Common myeloid progenitor, CD34-positive (primary cell): ENCODE measurements at regions not wholly inside any gene's neighbourhood (a gene's known extent, or its start where the extent isn't known, plus 50 kb on each side); places are given as distances from the start of the nearest gene placed in this dataset.

ENCODE experiments used
- CTCF ChIA-PET: fragments of 350-600 bp; sonication (Branson Sonifier 250); formaldehyde crosslinking; loops from one replicate; lab custom pipeline; 2021; ENCODE audit warnings: antibody characterized with exemption; lab: Charles Lee
- POLR2A ChIA-PET: fragments of 350-600 bp; sonication (Branson Sonifier 250); formaldehyde crosslinking; loops from one replicate; lab custom pipeline; 2021; ENCODE audit warnings: antibody characterized with exemption; lab: Charles Lee
- DNase-seq, 3 donors: peaks; one replicate each; pipeline versions ENCODE4 v3.0.0 to v3.0.0-alpha.2; 2013
- H3K27ac ChIP-seq, 2 experiments: 1 replicate in 1 of 2; 2 replicates in 1 of 2; pipeline ENCODE4 v1.7.0; 2013; ENCODE audit warnings: inconsistent platforms in 2 of 2, low read length in 2 of 2, mild to moderate bottlenecking in 2 of 2, low read depth in 1 of 2, moderate library complexity in 1 of 2; ENCODE audit not compliant: severe bottlenecking in 2 of 2, insufficient read depth in 1 of 2, poor library complexity in 1 of 2
- H3K27me3 ChIP-seq, 5 experiments: replicated peaks in 2 of 5; 1 replicate in 3 of 5; 2 replicates in 2 of 5; pipeline versions ENCODE4 v1.6.1 to v1.7.0; 2013; ENCODE audit warnings: low read length in 4 of 5, mild to moderate bottlenecking in 2 of 5, moderate library complexity in 2 of 5, inconsistent platforms in 1 of 5; ENCODE audit not compliant: insufficient read depth in 5 of 5, control insufficient read depth in 4 of 5
- H3K36me3 ChIP-seq, 4 experiments: 1 replicate in 2 of 4; 2 replicates in 2 of 4; pipeline versions ENCODE4 v1.6.1 to v1.7.0; 2013; ENCODE audit warnings: low read length in 3 of 4, control low read depth in 1 of 4, mild to moderate bottlenecking in 1 of 4; ENCODE audit not compliant: control insufficient read depth in 4 of 4, insufficient read depth in 4 of 4
- H3K4me1 ChIP-seq, 4 experiments: 1 replicate in 3 of 4; 2 replicates in 1 of 4; pipeline versions ENCODE4 v1.6.1 to v1.7.1; 2013; ENCODE audit warnings: low read length in 3 of 4, mild to moderate bottlenecking in 3 of 4, control low read depth in 1 of 4, inconsistent platforms in 1 of 4, moderate library complexity in 1 of 4; ENCODE audit not compliant: control insufficient read depth in 4 of 4, insufficient read depth in 4 of 4; ENCODE audit errors: control extremely low read depth in 1 of 4
- H3K4me3 ChIP-seq, 7 experiments: 1 replicate in 4 of 7; 2 replicates in 3 of 7; pipeline versions ENCODE4 v1.5.1 to v1.7.0; 2013; ENCODE audit warnings: mild to moderate bottlenecking in 7 of 7, low read length in 6 of 7, moderate library complexity in 6 of 7, inconsistent platforms in 2 of 7, low read depth in 2 of 7, control low read depth in 1 of 7; ENCODE audit not compliant: insufficient read depth in 4 of 7, control insufficient read depth in 1 of 7; ENCODE audit errors: extremely low read depth in 1 of 7
- H3K9me3 ChIP-seq, 5 experiments: 1 replicate in 4 of 5; 2 replicates in 1 of 5; pipeline versions ENCODE4 v1.6.1 to v1.7.1; 2013; ENCODE audit warnings: low read length in 4 of 5, mild to moderate bottlenecking in 2 of 5, inconsistent platforms in 1 of 5, low read depth in 1 of 5, moderate library complexity in 1 of 5; ENCODE audit not compliant: control insufficient read depth in 4 of 5, insufficient read depth in 2 of 5; ENCODE audit errors: control extremely low read depth in 1 of 5
- WGBS: methylation state at CpG from one replicate; pipeline ENCODE4 v1.1.5; 2013; ENCODE audit not compliant: insufficient coverage; 5-methylcytosine and 5-hydroxymethylcytosine counted together

- WGBS = no CpG with 5 or more reads among the region's 2 CpGs
- no peak overlapping the region for H3K4me3 ChIP-seq
- ChIA-PET POLR2A (no interaction called here), CTCF (interaction anchor here (2.0 kb wide), 1 partner anchor 14 kb away, joined by 11 read pairs; no protein-coding TSS in a partner anchor)
- no peak overlapping the region for H3K27ac ChIP-seq
- H3K27me3 ChIP-seq = no peaks in the 10 kb centered on the region
- no peaks in the 10 kb centered on the region for H3K36me3 ChIP-seq
- DNase-seq = no peak
- H3K4me1 ChIP-seq = peaks cover 0 to 26% (median 11%) of the 10 kb centered on the region in 4 experiments
- H3K9me3 ChIP-seq = peaks cover 0 to 2% (median 0%) of the 10 kb centered on the region in 5 experiments
Observed at GRCh38 chr2:226184540-226184939, 615.1 kb downstream of the IRS1 start.

DNA sequence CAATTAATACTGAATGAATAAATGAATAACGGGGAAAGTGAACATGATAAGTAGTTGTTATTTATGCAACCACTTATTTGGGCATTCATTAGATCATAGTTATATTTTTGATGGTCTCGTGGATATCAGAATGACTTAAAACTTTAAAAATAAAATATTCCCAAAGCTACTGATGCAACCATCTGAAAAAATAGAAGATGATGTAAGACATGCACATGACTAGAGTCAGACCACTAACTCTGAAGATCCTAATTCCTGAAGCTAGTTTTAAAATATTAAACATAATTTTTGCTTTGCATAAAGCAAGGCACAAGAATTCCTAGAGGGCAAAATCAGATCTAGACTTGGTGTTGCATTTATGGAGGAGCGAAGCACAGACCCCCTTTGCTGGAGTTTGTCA is 616.1 kb downstream of the IRS1 start:
- H3K27ac ChIP-seq = no peak overlapping the region
- H3K27me3 ChIP-seq = no peaks in the 10 kb centered on the region
- ChIA-PET POLR2A (no interaction called here), CTCF (interaction anchor here (2.0 kb wide), 1 partner anchor 13 kb away, joined by 11 read pairs; no protein-coding TSS in a partner anchor)
- H3K4me1 ChIP-seq = peaks cover 0 to 26% (median 11%) of the 10 kb centered on the region in 4 experiments
- WGBS = 100% methylated on average over 1 of the region's 3 CpGs
- DNase-seq = no peak
- H3K9me3 ChIP-seq = peaks cover 0 to 9% (median 0%) of the 10 kb centered on the region in 5 experiments
- H3K4me3 ChIP-seq = no peak overlapping the region
- H3K36me3 ChIP-seq = no peaks in the 10 kb centered on the region

GRCh38 chr2:226183033-226183432 is 616.6 kb downstream of the IRS1 start:
- Histone ChIP-seq H3K9me3 (peaks cover 0 to 9% (median 2%) of the 10 kb centered on the region in 5 experiments), H3K4me3 (no peak overlapping the region), H3K4me1 (peaks cover 0 to 25% (median 11%) of the 10 kb centered on the region in 4 experiments), H3K27ac (no peak overlapping the region), H3K27me3 (no peaks in the 10 kb centered on the region), H3K36me3 (no peaks in the 10 kb centered on the region)
- POLR2A ChIA-PET = no interaction called here
- CTCF ChIA-PET = interaction anchor here (2.0 kb wide), 1 partner anchor 13 kb away, joined by 11 read pairs; no protein-coding TSS in a partner anchor
- no peak for DNase-seq
- 100% methylated on average over 2 of the region's 2 CpGs for WGBS

GRCh38 chr2:226181909-226182308 is 617.7 kb downstream of the IRS1 start:
- Histone ChIP-seq H3K36me3 (no peaks in the 10 kb centered on the region), H3K4me3 (no peak overlapping the region), H3K4me1 (peaks cover 0 to 16% (median 6%) of the 10 kb centered on the region in 4 experiments), H3K27me3 (no peaks in the 10 kb centered on the region), H3K27ac (no peak overlapping the region), H3K9me3 (peaks cover 0 to 9% (median 3%) of the 10 kb centered on the region in 5 experiments)
- DNase-seq = no peak
- ChIA-PET CTCF (interaction anchor here (1.8 kb wide), 1 partner anchor 10 kb away, joined by 8 read pairs; no protein-coding TSS in a partner anchor), POLR2A (no interaction called here)

DNA sequence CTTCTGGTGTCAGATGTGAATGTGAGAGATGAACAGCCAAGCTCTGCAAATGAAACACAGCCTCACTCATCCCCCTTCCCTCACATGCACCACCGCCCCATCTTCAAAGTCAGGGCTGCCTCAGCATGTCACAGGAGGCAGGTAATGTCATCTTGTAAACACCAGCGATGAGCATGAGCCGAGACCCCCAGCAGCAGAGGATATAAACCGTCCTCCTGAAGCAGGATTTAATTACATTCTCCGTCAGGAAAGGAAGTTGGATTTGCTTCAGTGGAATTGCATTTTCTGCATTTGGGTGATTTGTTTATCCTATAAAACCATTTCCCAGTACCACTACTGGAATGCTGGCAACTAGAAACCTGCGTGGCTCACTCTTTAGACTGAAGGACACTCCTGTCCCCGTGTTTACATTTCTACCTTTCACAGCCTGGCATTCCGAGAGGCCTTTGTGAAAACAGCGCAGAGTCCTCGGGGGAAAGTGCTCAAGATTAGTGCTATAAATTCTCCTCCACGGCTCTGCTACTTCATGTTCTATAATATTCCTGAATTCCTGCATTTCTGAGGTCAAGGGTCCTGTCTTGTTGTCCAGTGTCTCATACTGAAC is 619.2 kb downstream of the IRS1 start:
- CTCF ChIA-PET = interaction anchor here (1.0 to 1.8 kb wide), 2 partner anchors 8 to 623 kb away, joined by 3 to 8 read pairs; no protein-coding TSS in a partner anchor
- Histone ChIP-seq H3K27me3 (no peaks in the 10 kb centered on the region), H3K27ac (no peak overlapping the region), H3K4me3 (no peak overlapping the region), H3K36me3 (no peaks in the 10 kb centered on the region), H3K4me1 (peaks cover 0 to 11% (median 5%) of the 10 kb centered on the region in 4 experiments), H3K9me3 (peaks cover 0 to 9% (median 3%) of the 10 kb centered on the region in 5 experiments)
- no peak for DNase-seq
- 90% methylated on average over 9 of the region's 11 CpGs for WGBS
- POLR2A ChIA-PET = no interaction called here

DNA sequence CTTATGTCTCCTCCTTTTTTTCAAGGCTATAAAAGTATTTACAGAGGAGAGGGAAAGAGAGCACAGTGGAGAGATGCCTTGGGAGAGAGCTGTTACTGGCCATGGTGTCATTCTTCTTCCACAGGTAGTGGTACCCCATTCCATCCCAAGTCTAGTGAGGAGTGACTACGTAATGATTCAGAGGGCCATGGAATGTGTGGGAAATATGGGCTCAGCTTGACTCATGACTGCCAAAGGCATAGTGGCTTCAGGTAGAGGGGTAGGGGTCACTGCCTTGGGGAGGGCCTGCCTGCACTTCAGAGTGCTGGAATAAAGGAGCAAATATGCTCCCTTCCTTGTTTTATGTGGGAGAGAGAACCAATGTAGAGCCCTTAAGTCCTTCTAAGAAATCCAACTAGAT is 620.6 kb downstream of the IRS1 start:
- H3K27ac ChIP-seq = no peak overlapping the region
- H3K4me1 ChIP-seq = no peaks in the 10 kb centered on the region
- ChIA-PET POLR2A (no interaction called here), CTCF (interaction anchor here (0.6 to 0.8 kb wide), 2 partner anchors 37 to 199 kb away, joined by 3 read pairs; no protein-coding TSS in a partner anchor)
- H3K4me3 ChIP-seq = no peak overlapping the region
- H3K9me3 ChIP-seq = peaks cover 0 to 9% (median 3%) of the 10 kb centered on the region in 5 experiments
- H3K36me3 ChIP-seq = no peaks in the 10 kb centered on the region
- no peaks in the 10 kb centered on the region for H3K27me3 ChIP-seq
- 100% methylated on average over 1 of the region's 1 CpG for WGBS
- DNase-seq = no peak

GRCh38 chr2:226176283-226176984 is 623.2 kb downstream of the IRS1 start:
- POLR2A ChIA-PET = no interaction called here
- Histone ChIP-seq H3K27ac (no peak overlapping the region), H3K4me3 (no peak overlapping the region), H3K36me3 (no peaks in the 10 kb centered on the region), H3K27me3 (no peaks in the 10 kb centered on the region), H3K4me1 (no peaks in the 10 kb centered on the region), H3K9me3 (peaks cover 0 to 6% (median 3%) of the 10 kb centered on the region in 5 experiments)
- CTCF ChIA-PET = no interaction called here
- no peak for DNase-seq
- 100% methylated on average over 2 of the region's 3 CpGs for WGBS
